ENCODE measurements at regions not wholly inside any gene's neighbourhood (a gene's known extent, or its start where the extent isn't known, plus 50 kb on each side); places are given as distances from the start of the nearest gene placed in this dataset.

DNA sequence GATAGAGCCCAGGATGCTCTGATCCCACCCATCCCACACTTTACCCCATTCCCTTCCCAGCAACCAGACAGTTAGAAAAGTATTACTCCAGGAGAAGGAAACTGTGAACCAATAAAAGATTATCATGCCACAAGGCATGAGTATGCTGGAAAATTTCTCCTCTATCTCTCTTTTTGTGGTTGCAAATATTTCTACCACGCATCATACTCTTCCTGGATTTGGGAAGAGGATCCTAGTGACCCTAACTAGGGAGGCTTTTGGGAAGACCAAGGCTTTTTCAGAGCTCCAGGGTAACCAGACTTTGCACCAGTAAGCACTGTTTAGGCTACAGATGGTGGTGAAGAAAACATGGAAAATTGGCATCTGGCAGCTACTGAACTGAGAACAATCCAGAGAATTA lies 257.6 kb upstream of the CLNK start:
- Histone ChIP-seq H2BK5ac (ENCODE audit: low read depth, low read length) (no peak overlapping the region), H3K4me1 (replicated peaks in 1 of 4; ENCODE audit: control insufficient read depth in 3 of 4, insufficient read depth in 4 of 4, low read length in 3 of 4) (no peaks in the 10 kb centered on the region), H3K79me2 (ENCODE audit: control insufficient read depth in 1 of 2, insufficient read depth in 2 of 2, low read length in 2 of 2) (no peaks in the 10 kb centered on the region), H3K18ac (ENCODE audit: extremely low read depth, low read length) (no peak overlapping the region), H4K5ac (ENCODE audit: insufficient read length, low read depth, low read length) (no peak overlapping the region), H3K56ac (replicated peaks; ENCODE audit: insufficient read length, low read depth, low read length) (no peak overlapping the region), H3K4me3 (ENCODE audit: extremely low read depth in 1 of 4, insufficient read depth in 2 of 4, low read depth in 3 of 4, low read length in 4 of 4) (no peak overlapping the region), H3K23me2 (ENCODE audit: low read depth, low read length) (no peaks in the 10 kb centered on the region), H3K4me2 (ENCODE audit: insufficient read depth in 1 of 2, low read depth in 2 of 2, low read length in 2 of 2) (no peak overlapping the region), H3K36me3 (ENCODE audit: control insufficient read depth in 2 of 4, insufficient read depth in 4 of 4, low read length in 3 of 4) (no peaks in the 10 kb centered on the region), H2BK15ac (ENCODE audit: low read length) (no peak overlapping the region), H2BK12ac (ENCODE audit: low read depth, low read length) (no peak overlapping the region), H3K27ac (ENCODE audit: low read depth, low read length) (no peak overlapping the region), H3K79me1 (ENCODE audit: low read depth, low read length) (no peaks in the 10 kb centered on the region), H2BK120ac (replicated peaks; ENCODE audit: low read depth, low read length) (no peak overlapping the region), H3K4ac (replicated peaks; ENCODE audit: insufficient read length, low read depth, low read length) (no peak overlapping the region), H3K9me3 (ENCODE audit: insufficient read depth in 2 of 2, low read depth in 1 of 2, low read length in 1 of 2) (peaks cover 11 to 16% of the 10 kb centered on the region in 2 experiments), H3K23ac (ENCODE audit: insufficient read length) (no peak overlapping the region), H3K14ac (ENCODE audit: insufficient read length) (no peak overlapping the region), H2BK20ac (ENCODE audit: low read length) (no peak overlapping the region), H4K20me1 (replicated peaks in 1 of 2; ENCODE audit: control insufficient read depth in 1 of 2, insufficient read depth in 2 of 2, low read length in 2 of 2) (no peaks in the 10 kb centered on the region), H4K91ac (replicated peaks; ENCODE audit: insufficient read length, low read length) (no peak overlapping the region), H4K8ac (ENCODE audit: extremely low read depth, insufficient read depth, low read length) (no peak overlapping the region), H3K27me3 (replicated peaks in 1 of 4; ENCODE audit: control insufficient read depth in 3 of 4, extremely low read depth in 1 of 4, insufficient read depth in 3 of 4, low read length in 3 of 4) (no peaks in the 10 kb centered on the region), H2AK5ac (ENCODE audit: low read depth, low read length) (no peak overlapping the region), H2AFZ (ENCODE audit: low read length) (no peak overlapping the region), H3K9ac (replicated peaks in 1 of 4; ENCODE audit: extremely low read depth in 1 of 4, low read depth in 3 of 4, low read length in 3 of 4) (no peak overlapping the region)
- CTCF ChIA-PET (ENCODE audit: partially characterized antibody) = no interaction called here
- WGBS, 2 experiments (ENCODE audit: extremely low coverage in 1 of 2, insufficient coverage in 1 of 2, insufficient read length in 1 of 2, insufficient replicate concordance in 2 of 2, low coverage in 1 of 2, low lambda C conversion rate in 2 of 2, missing lambda C conversion rate in 1 of 2) = 85% methylated on average over 1 of the region's 1 CpG; no CpG with 5 or more reads in 1 of the 2 experiments
- DNase-seq (ENCODE audit: low read depth in 1 of 2, low spot score in 2 of 2) (no peak), FAIRE-seq (no peak)
- POLR2A ChIA-PET (ENCODE audit: partially characterized antibody) = no interaction called here
- TF ChIP-seq POLR2A (IDR thresholded peaks at IDR 0.05; ENCODE audit: control extremely low read depth in 1 of 2, low read depth in 2 of 2, low read length in 2 of 2) (no peak), HDAC2 (IDR thresholded peaks at IDR 0.05; ENCODE audit: borderline replicate concordance in 1 of 2, low read depth in 2 of 2, low read length in 2 of 2) (no peak), RNF2 (IDR thresholded peaks at IDR 0.05; ENCODE audit: borderline replicate concordance, low read depth, low read length, missing control alignments, poor library complexity, severe bottlenecking) (no peak), TCF12 (IDR thresholded peaks at IDR 0.05; ENCODE audit: low read depth, low read length) (no peak), POLR2AphosphoS5 (IDR thresholded peaks at IDR 0.05; ENCODE audit: low read depth, low read length) (no peak), JUN (IDR thresholded peaks at IDR 0.05; ENCODE audit: low read depth, low read length) (no peak), CHD2 (IDR thresholded peaks at IDR 0.05; ENCODE audit: low read length) (no peak), TEAD4 (IDR thresholded peaks at IDR 0.05; ENCODE audit: low read depth, low read length) (no peak), CHD1 (IDR thresholded peaks at IDR 0.05; ENCODE audit: low read depth, low read length) (no peak), TAF1 (IDR thresholded peaks at IDR 0.05; ENCODE audit: low read depth, low read length) (no peak)
- TF ChIP-seq, protein P1, sequence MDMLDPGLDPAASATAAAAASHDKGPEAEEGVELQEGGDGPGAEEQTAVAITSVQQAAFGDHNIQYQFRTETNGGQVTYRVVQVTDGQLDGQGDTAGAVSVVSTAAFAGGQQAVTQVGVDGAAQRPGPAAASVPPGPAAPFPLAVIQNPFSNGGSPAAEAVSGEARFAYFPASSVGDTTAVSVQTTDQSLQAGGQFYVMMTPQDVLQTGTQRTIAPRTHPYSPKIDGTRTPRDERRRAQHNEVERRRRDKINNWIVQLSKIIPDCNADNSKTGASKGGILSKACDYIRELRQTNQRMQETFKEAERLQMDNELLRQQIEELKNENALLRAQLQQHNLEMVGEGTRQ (IDR thresholded peaks at IDR 0.05; ENCODE audit: low read length) = no peak

Data from H1 (cell line).